GM23338 (cell line): ENCODE measurements at regions not wholly inside any gene's neighbourhood (a gene's known extent, or its start where the extent isn't known, plus 50 kb on each side); places are given as distances from the start of the nearest gene placed in this dataset.

Experiments
- ETS1 ChIP-seq: IDR thresholded peaks from 2 replicates; pipeline ENCODE4 v1.6.1; 2016; ENCODE audit warnings: antibody characterized with exemption
- NANOG ChIP-seq: IDR thresholded peaks from 2 replicates; pipeline ENCODE4 v1.6.1; 2016; ENCODE audit warnings: antibody characterized with exemption, borderline replicate concordance
- POLR2AphosphoS5 ChIP-seq: IDR thresholded peaks from 2 replicates; pipeline ENCODE4 v1.6.1; 2016; ENCODE audit warnings: antibody characterized with exemption, low read depth
- REST ChIP-seq: IDR thresholded peaks from one replicate; pipeline ENCODE4 v1.6.1; 2018; ENCODE audit warnings: antibody characterized with exemption; ENCODE audit not compliant: unreplicated experiment
- STAT1 ChIP-seq: IDR thresholded peaks from one replicate; pipeline ENCODE4 v1.6.1; 2016; ENCODE audit warnings: antibody characterized with exemption; ENCODE audit not compliant: unreplicated experiment
- ZNF331 ChIP-seq: fragments of 250-450 bp; sonication (Bioruptor Pico); IDR thresholded peaks from 2 replicates; pipeline ENCODE4 v1.5.0; 2020; ENCODE audit warnings: low read depth, mild to moderate bottlenecking, moderate library complexity
- ZNF462 ChIP-seq: fragments of 250-450 bp; sonication (Bioruptor Pico); IDR thresholded peaks from 2 replicates; pipeline ENCODE4 v1.5.0; 2020; ENCODE audit warnings: mild to moderate bottlenecking, moderate library complexity

- TF ChIP-seq REST (no peak), ETS1 (no peak), ZNF331 (CRISPR knock-in tag) (no peak), POLR2AphosphoS5 (no peak), STAT1 (no peak), NANOG (no peak), ZNF462 (CRISPR knock-in tag) (no peak)
Observed at GRCh38 chr10:36157486-36157885, 515.4 kb upstream of the FZD8 start (continued).
